ENCODE measurements at regions not wholly inside any gene's neighbourhood (a gene's known extent, or its start where the extent isn't known, plus 50 kb on each side); places are given as distances from the start of the nearest gene placed in this dataset.

- TF ChIP-seq CTCF (IDR thresholded peaks at IDR 0.05) (no peak), POLR2A (IDR thresholded peaks at IDR 0.05) (no peak)
Measured at GRCh38 chr16:58931436-58931835, 197.3 kb upstream of the GOT2 start.
